Adrenal gland (tissue), 9 donors: ENCODE measurements at regions not wholly inside any gene's neighbourhood (a gene's known extent, or its start where the extent isn't known, plus 50 kb on each side); places are given as distances from the start of the nearest gene placed in this dataset.
"Not testable (repeated sequence)": the region's sequence is repeated elsewhere in the genome, so short reads cannot be mapped to it uniquely, and the experiment has no call there.

ENCODE experiments used
- DNase-seq, 7 donors: peaks; one replicate each; pipeline ENCODE4 v3.0.0-alpha.2; 2019 to 2020
- H3K27ac ChIP-seq, 5 donors: fragments of 200-600 bp; sonication (generic) in 4 of 5; 1 replicate in 3 of 5; 2 replicates in 2 of 5; pipeline versions ENCODE4 v1.5.1 to v1.8.0; 2016 to 2020; ENCODE audit warnings: mild to moderate bottlenecking in 1 of 5
- H3K27me3 ChIP-seq: fragments of 200-600 bp; 2 replicates; pipeline ENCODE4 v1.8.0; 2021
- H3K36me3 ChIP-seq, 2 donors: fragments of 200-600 bp; replicated peaks in 1 of 2; 1 replicate in 1 of 2; 2 replicates in 1 of 2; pipeline versions ENCODE4 v1.5.1 to v1.8.0; 2018 to 2022
- H3K4me1 ChIP-seq, 2 donors: fragments of 200-600 bp; replicated peaks in 1 of 2; 1 replicate in 1 of 2; 2 replicates in 1 of 2; pipeline versions ENCODE4 v1.5.1 to v1.8.0; 2018 to 2021
- H3K4me3 ChIP-seq, 4 donors: fragments of 200-600 bp; sonication (generic) in 3 of 4; one replicate each; pipeline ENCODE4 v1.5.1; 2016 to 2018
- H3K9me3 ChIP-seq, 3 donors: fragments of 200-600 bp; sonication (generic) in 1 of 3; replicated peaks in 1 of 3; 1 replicate in 2 of 3; 2 replicates in 1 of 3; pipeline versions ENCODE4 v1.5.1 to v1.8.0; 2016 to 2021
- CTCF ChIP-seq, 6 experiments: fragments of 450-650 bp in 4 of 6; fragments of 200-600 bp in 2 of 6; sonication (generic) in 1 of 6; IDR thresholded peaks; 1 replicate in 5 of 6; 2 replicates in 1 of 6; pipeline versions ENCODE4 v1.5.1 to v1.8.0; 2016 to 2021; ENCODE audit warnings: antibody characterized with exemption in 6 of 6, mild to moderate bottlenecking in 2 of 6, moderate library complexity in 1 of 6
- POLR2A ChIP-seq, 2 donors: fragments of 450-650 bp; IDR thresholded peaks; one replicate each; pipeline ENCODE4 v1.6.1; 2017; ENCODE audit warnings: antibody characterized with exemption in 2 of 2, mild to moderate bottlenecking in 2 of 2, moderate library complexity in 1 of 2
- WGBS, 4 donors: extraction: QIAGEN DNeasy Blood & Tissue Kit in 2 of 4; methylation state at CpG; one replicate each; pipeline versions ENCODE4 v1.1.5 to v1.1.7; 2013 to 2017; 5-methylcytosine and 5-hydroxymethylcytosine counted together
- intact Hi-C, 2 donors: fragments of 100-400 bp; cut with DNase I; formaldehyde crosslinking; loops; one replicate each; pipeline versions ENCODE4 v1.14.1 to v1.15.0; 2022 to 2023
- donor health status: healthy with polysubstance abuse.
- donor health status: Bipolar disorder and iron deficiency.
- donor health status: DM: yes; HTN: yes; CAD: no.
- donor health status: DM: no; HTN: no; CAD: no.
- donor health status: DM: no; HTN: no; CAD: no.

GRCh38 chr16:77509796-77510195 is 75.0 kb upstream of the ADAMTS18 start:
- no peak for DNase-seq
- no peaks in the 10 kb centered on the region for H3K27me3 ChIP-seq
- no peaks in the 10 kb centered on the region for H3K36me3 ChIP-seq
- no peak overlapping the region for H3K27ac ChIP-seq
- 33 to 41% (median 39%) methylated on average over 6 of the region's 6 CpGs for WGBS, 4 donors
- no peaks in the 10 kb centered on the region for H3K9me3 ChIP-seq
- no peak overlapping the region for H3K4me3 ChIP-seq
- intact Hi-C loops, result no loop called here
- TF ChIP-seq POLR2A (IDR thresholded peaks at IDR 0.05), result no peak
- TF ChIP-seq CTCF (IDR thresholded peaks at IDR 0.05), result no peak
- H3K4me1 ChIP-seq, result no peaks in the 10 kb centered on the region

- WGBS, 4 donors, result 60 to 72% (median 65%) methylated on average over 5 of the region's 5 CpGs
- intact Hi-C loops, result no loop called here
- no peak for TF ChIP-seq POLR2A (IDR thresholded peaks at IDR 0.05)
- TF ChIP-seq CTCF (IDR thresholded peaks at IDR 0.05), result no peak
Observed at GRCh38 chr16:77511053-77511452, 76.2 kb upstream of the ADAMTS18 start.

GRCh38 chr16:77514500-77515220 is 79.8 kb upstream of the ADAMTS18 start:
- Histone ChIP-seq H3K4me1 (no peaks in the 10 kb centered on the region), H3K27ac (no peak overlapping the region), H3K27me3 (no peaks in the 10 kb centered on the region), H3K4me3 (no peak overlapping the region), H3K9me3 (no peaks in the 10 kb centered on the region), H3K36me3 (no peaks in the 10 kb centered on the region)
- DNase-seq, result no peak
- intact Hi-C loops, result no loop called here
- 66 to 83% (median 78%) methylated on average over 5 of the region's 5 CpGs for WGBS, 4 donors
- TF ChIP-seq CTCF (IDR thresholded peaks at IDR 0.05) (no peak), POLR2A (IDR thresholded peaks at IDR 0.05) (no peak)

More at GRCh38 chr16:77511053-77511452, 76.2 kb upstream of the ADAMTS18 start:
- H3K9me3 ChIP-seq, result no peaks in the 10 kb centered on the region
- DNase-seq, result no peak
- no peaks in the 10 kb centered on the region for H3K4me1 ChIP-seq
- no peak overlapping the region for H3K4me3 ChIP-seq
- no peaks in the 10 kb centered on the region for H3K36me3 ChIP-seq
- H3K27ac ChIP-seq, result no peak overlapping the region
- no peaks in the 10 kb centered on the region for H3K27me3 ChIP-seq

DNA sequence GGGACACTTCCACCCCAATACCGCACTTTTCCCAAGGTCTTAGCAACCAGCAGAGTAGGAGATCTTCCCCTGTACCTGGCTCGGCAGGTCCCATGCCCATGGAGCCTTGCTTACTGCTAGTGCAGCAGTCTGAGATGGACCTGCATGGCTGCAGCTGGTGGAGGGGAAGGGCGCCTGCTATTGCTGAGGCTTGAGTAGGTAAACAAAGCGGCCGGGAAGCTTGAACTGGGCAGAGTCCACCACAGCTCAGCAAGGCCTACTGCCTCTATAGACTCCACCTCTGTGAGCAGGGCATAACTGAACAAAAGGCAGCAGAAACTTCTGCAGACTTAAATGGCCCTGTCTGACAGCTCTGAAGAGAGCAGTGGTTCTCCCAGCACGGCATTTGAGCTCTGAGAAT is 90.4 kb upstream of the ADAMTS18 start:
- intact Hi-C loops, H3K36me3 ChIP-seq, H3K4me1 ChIP-seq, H3K27me3 ChIP-seq, H3K27ac ChIP-seq, DNase-seq, H3K9me3 ChIP-seq, H3K4me3 ChIP-seq: not testable (repeated sequence)
- 68 to 86% (median 75%) methylated on average over 6 of the region's 6 CpGs for WGBS, 4 donors

GRCh38 chr16:77531752-77532151 is 96.9 kb upstream of the ADAMTS18 start:
- intact Hi-C loops, result no loop called here
- no peak for DNase-seq
- H3K9me3 ChIP-seq, result peaks cover 0 to 4% (median 0%) of the 10 kb centered on the region in 3 donors
- H3K27me3 ChIP-seq, result no peaks in the 10 kb centered on the region
- H3K4me3 ChIP-seq, result no peak overlapping the region
- H3K4me1 ChIP-seq, result no peaks in the 10 kb centered on the region
- no peaks in the 10 kb centered on the region for H3K36me3 ChIP-seq
- no peak for TF ChIP-seq POLR2A (IDR thresholded peaks at IDR 0.05)
- TF ChIP-seq CTCF (IDR thresholded peaks at IDR 0.05), result no peak
- H3K27ac ChIP-seq, result no peak overlapping the region
- 33 to 42% (median 37%) methylated on average over 1 of the region's 1 CpG for WGBS, 4 donors
